SK-N-SH (cell line): ENCODE measurements at regions not wholly inside any gene's neighbourhood (a gene's known extent, or its start where the extent isn't known, plus 50 kb on each side); places are given as distances from the start of the nearest gene placed in this dataset.

Experiments
- JUND ChIP-seq: IDR thresholded peaks from 2 replicates; pipeline ENCODE4 v1.4.0; 2012
- MAX ChIP-seq: IDR thresholded peaks from 2 replicates; pipeline ENCODE4 v1.4.0; 2012; ENCODE audit warnings: low read depth
- TF ChIP-seq, protein P1 (sequence below): fragments of 200-600 bp; sonication (generic); IDR thresholded peaks from 2 replicates; pipeline ENCODE4 v1.6.1; 2017; ENCODE audit warnings: antibody characterized with exemption, mild to moderate bottlenecking, moderate library complexity

GRCh38 chr4:183828125-183828524 is 77.0 kb upstream of the STOX2 start:
- TF ChIP-seq JUND, result no peak
- TF ChIP-seq, protein P1, sequence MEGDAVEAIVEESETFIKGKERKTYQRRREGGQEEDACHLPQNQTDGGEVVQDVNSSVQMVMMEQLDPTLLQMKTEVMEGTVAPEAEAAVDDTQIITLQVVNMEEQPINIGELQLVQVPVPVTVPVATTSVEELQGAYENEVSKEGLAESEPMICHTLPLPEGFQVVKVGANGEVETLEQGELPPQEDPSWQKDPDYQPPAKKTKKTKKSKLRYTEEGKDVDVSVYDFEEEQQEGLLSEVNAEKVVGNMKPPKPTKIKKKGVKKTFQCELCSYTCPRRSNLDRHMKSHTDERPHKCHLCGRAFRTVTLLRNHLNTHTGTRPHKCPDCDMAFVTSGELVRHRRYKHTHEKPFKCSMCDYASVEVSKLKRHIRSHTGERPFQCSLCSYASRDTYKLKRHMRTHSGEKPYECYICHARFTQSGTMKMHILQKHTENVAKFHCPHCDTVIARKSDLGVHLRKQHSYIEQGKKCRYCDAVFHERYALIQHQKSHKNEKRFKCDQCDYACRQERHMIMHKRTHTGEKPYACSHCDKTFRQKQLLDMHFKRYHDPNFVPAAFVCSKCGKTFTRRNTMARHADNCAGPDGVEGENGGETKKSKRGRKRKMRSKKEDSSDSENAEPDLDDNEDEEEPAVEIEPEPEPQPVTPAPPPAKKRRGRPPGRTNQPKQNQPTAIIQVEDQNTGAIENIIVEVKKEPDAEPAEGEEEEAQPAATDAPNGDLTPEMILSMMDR, result no peak
- no peak for TF ChIP-seq MAX
